ENCODE measurements at regions not wholly inside any gene's neighbourhood (a gene's known extent, or its start where the extent isn't known, plus 50 kb on each side); places are given as distances from the start of the nearest gene placed in this dataset.

GRCh38 chr3:14590569-14590968 is 50.4 kb upstream of the GRIP2 start:
- peak; percentile 5 for DNase-seq

GRCh38 chr3:14592390-14592789 is 52.2 kb upstream of the GRIP2 start:
- DNase-seq = no peak

GRCh38 chr3:14592836-14593235 is 52.7 kb upstream of the GRIP2 start:
- DNase-seq = no peak

GRCh38 chr3:14594234-14594633 is 54.1 kb upstream of the GRIP2 start:
- DNase-seq = no peak

- DNase-seq = no peak
Measured at GRCh38 chr3:14595561-14595960, 55.4 kb upstream of the GRIP2 start.

- no peak for DNase-seq
Measured at GRCh38 chr3:14597266-14597665, 54.3 kb upstream of the CCDC174 start.

- peak; percentile 74 for DNase-seq
Measured at GRCh38 chr3:14598143-14598569, 53.4 kb upstream of the CCDC174 start.

GRCh38 chr3:14599488-14599887 is 52.1 kb upstream of the CCDC174 start:
- no peak for DNase-seq

GRCh38 chr3:14600075-14600474 is 51.5 kb upstream of the CCDC174 start:
- DNase-seq = no peak

- DNase-seq = no peak
Measured at GRCh38 chr3:14600856-14601610, 50.5 kb upstream of the CCDC174 start.

- no peak for DNase-seq
Measured at GRCh38 chr3:14601692-14602005, 49.9 kb upstream of the CCDC174 start.

Data from NCI-H146 (cell line).